ENCODE measurements at regions not wholly inside any gene's neighbourhood (a gene's known extent, or its start where the extent isn't known, plus 50 kb on each side); places are given as distances from the start of the nearest gene placed in this dataset.
"Not testable (repeated sequence)": the region's sequence is repeated elsewhere in the genome, so short reads cannot be mapped to it uniquely, and the experiment has no call there.

- not testable (repeated sequence) for TF ChIP-seq CTCF, POLR2A (IDR thresholded peaks at IDR 0.05)
Observed at GRCh38 chr1:146307632-146308031, 78.8 kb upstream of the NOTCH2NLA start.
